HUDEP-2 (cell line): ENCODE measurements at regions not wholly inside any gene's neighbourhood (a gene's known extent, or its start where the extent isn't known, plus 50 kb on each side); places are given as distances from the start of the nearest gene placed in this dataset.
"Not testable (repeated sequence)": the region's sequence is repeated elsewhere in the genome, so short reads cannot be mapped to it uniquely, and the experiment has no call there.

Source experiments
- DNase-seq, 76 experiments: peaks; one replicate each; lab custom pipeline; 2025; ENCODE audit not compliant: unreplicated experiment in 76 of 76; lab: John Stamatoyannopoulos, UW

DNA sequence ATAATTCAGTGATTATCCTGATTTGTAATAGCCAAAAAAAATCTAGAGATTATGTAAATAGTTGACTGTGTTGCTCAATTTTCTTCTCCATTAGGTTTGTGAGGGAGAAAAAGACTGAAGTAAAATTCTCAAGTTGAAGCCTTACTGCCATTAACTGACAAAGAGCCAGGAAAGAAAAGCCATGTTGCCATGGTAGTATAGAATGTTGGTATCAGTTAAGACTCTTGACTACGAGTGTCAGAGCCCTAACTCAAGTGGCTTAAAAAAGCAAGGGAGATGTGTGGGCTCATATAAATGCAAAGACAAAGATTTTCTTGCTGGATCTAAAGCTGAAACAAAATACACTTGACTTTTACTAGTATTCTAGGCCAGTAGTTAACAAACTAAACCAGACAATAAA, 571.7 kb downstream of the KCTD16 start:
- no peak for DNase-seq

DNA sequence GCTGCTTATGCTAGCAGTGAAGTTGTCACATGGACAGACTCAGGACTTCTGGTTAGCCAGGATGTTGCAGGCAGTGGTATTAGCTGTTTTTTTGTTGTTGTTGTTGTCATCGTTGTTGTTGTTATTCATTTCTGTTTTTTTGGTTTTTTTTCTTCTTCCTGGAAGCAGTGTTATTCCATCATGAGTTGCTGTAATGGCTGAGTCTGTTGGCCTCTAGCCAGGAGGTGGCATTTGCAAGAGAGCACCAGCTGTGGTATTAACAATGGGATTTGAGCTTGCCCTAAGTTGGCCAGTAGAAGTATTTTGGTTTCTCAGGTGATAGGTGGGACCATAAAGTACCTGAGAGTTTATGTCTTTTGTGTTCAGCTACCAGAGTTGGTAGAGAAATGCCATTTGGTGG, 561.1 kb downstream of the KCTD16 start:
- no peak for DNase-seq

- no peak for DNase-seq
These were observed 541.4 kb downstream of the KCTD16 start for GRCh38 chr5:144712090-144712489.

DNA sequence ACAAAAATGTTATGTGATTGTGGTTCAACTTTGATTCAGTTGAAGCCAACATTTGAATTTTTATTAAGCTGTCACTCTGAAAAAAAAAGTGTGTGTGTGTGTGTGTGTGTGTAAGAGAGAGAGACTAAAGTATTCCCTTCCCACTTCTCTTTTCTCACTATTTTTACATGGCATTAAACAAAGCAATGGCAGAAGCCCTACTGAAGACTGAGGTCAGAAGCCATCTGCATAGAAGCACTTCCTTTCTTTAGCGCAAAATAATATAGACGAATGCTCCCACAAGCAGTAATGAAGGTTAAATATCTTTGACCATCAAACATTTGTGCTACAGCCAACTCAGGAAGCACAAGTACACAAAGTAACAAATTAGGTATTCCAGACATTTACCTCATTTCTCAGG, 540.5 kb downstream of the KCTD16 start:
- DNase-seq: no peak

DNA sequence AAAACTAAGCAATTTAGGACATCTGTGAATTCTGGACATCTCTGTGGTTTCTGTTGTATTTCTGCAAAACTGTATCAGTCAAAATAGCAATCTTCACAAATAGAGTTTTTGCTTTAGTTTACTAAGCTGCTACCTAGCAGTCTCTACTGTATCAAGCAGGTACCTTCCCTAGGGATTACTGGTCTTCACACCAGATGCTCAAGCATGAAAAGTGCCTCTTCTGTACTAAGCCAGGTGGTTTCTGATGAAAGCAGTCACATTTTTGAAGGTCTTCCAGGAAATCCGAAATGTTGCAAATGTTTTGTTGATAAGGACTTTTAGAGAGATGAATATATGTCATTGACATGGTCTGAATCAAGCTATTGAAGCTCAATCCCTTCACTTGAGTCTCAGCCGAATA, 540.0 kb downstream of the KCTD16 start:
- DNase-seq: no peak

GRCh38 chr5:144703776-144704175, 533.1 kb downstream of the KCTD16 start:
- no peak for DNase-seq

- no peak for DNase-seq
These were observed 527.8 kb downstream of the KCTD16 start for GRCh38 chr5:144698484-144698883.

DNA sequence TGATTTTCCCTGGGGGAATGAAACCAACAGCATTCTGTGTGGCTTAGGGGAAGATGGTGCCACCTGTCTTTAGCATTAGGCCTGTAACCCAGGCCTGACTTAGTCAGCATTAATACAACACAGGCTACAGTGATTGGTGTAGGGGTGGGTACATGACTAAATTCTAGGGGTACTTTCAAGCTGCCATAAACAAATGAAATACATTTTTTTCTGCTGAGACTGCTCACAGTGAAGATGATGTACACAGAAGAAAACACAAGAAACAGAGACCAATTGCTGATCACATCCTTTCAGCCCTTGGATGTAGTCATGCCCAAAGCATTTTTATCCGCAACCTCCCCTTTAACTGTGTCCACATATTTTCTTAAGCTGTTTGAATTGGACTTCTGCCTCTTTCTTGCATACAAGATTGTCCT, 527.2 kb downstream of the KCTD16 start:
- no peak for DNase-seq

GRCh38 chr5:144691936-144692335, 521.3 kb downstream of the KCTD16 start:
- no peak for DNase-seq

DNA sequence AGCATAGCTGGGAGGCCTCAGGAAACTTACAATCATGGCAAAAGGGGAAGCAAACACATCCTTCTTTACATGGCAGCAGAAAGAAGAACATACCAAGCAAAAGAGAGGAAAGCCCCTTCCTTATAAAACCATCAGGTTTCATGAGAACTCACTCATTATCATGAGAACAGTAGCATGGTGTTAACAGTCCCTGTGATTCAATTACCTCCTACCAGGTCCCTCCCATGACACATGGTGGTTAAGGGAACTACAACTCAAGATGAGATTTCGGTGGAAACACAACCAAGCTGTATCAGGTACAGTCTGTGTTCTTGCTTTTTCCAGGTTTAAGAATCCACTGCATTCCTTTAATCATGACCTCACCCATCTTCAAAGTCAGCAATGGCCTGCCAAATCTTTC, 514.2 kb downstream of the KCTD16 start:
- no peak for DNase-seq

DNA sequence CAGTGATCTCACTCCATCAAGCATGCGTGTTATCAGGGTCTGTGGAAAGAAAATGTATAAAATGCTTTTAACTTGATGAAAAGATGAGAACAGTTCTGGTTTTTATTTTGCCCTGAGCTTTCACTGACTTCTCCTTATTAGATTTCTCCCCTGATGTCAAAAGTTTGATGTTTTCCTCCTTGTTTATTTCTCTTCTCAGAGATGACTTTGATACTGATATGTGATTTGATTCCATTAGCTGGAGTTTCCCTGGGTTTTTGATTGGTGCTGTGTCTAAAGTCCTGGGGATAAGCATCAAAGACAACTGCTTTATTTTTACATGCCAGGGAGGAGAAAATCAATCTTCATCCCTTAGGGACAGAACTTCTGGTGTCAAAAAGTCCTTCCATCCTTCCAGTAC, 510.0 kb downstream of the KCTD16 start:
- no peak for DNase-seq

DNA sequence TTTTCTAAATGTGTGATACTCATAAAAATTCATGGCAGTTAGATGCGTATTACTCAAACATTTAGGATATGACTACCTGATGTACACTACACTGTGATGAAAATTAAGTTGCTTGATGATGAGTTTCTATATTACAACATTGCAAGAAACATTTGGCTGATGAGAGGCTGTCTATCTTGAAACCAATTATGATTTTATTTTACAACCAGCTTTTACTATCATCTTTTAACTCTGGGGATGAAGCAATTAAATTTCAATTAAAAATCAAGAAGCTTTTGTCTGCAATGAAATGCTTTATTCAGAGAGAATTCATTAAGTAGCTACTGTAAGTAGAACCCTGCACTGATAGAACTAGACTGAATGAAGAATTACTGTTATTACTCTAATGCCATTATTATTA, 500.4 kb downstream of the KCTD16 start:
- DNase-seq: no peak

DNA sequence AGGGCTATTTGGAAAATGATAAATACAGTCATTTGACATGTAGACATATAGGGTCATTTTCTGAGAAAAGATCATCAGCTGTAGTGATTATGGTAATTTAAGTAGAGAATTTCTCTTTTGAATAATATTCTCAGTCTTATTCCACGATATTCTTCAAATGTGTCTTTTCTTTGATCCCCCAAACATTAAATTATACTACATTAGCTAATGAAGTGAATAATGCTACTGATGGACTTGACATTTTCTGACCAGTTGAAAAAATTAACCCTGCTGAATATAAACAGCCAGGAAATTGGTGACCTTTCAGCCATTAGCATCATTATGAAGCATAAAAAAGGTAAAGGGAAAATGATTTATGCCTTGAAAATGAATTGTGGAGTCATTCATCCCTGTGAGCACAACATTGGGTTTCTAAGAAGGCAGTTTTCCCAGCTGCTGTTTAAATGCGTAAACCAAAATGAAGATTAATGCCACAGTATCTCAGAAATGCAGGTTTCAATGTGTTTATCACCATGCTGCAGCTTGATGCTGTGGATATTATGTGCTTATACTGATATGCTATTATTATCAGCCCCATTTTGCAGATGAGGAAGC, 489.1 kb downstream of the KCTD16 start:
- DNase-seq: no peak

- no peak for DNase-seq
These were observed 473.6 kb downstream of the KCTD16 start for GRCh38 chr5:144644317-144644716.

- no peak for DNase-seq
These were observed 468.1 kb downstream of the KCTD16 start for GRCh38 chr5:144638787-144639186.

GRCh38 chr5:144634138-144634537, 463.5 kb downstream of the KCTD16 start:
- DNase-seq: no peak

DNA sequence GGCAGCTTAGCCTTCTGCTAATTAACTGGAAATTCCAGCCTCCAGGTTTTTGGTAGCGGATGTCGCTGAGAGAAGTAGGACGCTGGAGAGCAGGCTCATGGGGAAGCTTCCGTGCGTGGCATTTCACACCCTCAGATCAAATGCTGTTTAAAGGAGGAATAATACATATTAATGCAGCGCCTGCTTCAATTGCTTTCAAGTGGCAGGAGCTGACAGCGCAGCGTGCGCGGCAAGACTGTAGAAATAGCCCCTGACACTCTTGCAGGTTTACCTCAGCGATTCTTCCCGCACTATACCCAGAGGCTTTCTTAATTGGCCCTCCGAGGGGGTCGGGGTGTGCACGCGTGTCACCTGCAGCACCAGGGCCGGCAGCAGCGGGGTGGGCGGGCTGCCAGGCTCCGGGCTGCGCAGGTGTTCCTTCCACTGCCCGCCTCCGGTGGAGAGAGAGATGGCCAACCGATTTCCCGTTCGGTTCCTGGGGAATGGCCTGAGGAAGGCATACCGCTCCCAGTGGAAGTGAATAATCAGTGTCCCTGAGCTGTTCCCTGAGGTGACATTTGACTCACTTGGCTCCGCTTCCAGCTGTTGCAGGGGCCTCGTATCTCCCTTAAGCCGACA, 427.9 kb downstream of the KCTD16 start:
- DNase-seq: no peak

- no peak for DNase-seq
These were observed 425.8 kb downstream of the KCTD16 start for GRCh38 chr5:144596517-144596916.

- DNase-seq: no peak
These were observed 424.2 kb downstream of the KCTD16 start for GRCh38 chr5:144594919-144595318.

GRCh38 chr5:144594234-144594633, 423.6 kb downstream of the KCTD16 start:
- not testable (repeated sequence) for DNase-seq

DNA sequence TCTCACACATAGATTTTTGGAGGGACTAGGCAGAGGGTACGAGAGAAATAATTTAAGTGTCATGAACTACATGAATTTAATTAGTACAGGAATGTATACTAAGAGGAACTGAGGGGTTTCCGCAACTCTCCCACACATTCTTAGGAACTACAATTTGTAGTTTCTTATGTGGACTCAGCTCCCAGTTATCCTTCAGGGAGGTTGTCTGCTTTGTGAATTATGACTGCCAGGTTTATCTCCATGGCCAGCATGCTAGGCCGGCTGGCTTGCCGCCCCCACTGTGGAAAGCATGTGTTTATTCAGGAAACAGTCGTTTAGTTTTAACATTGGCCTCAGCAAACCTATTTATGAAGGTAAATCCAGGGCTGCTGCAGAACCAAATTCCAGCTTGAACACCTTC, 415.0 kb downstream of the KCTD16 start:
- no peak for DNase-seq

GRCh38 chr5:144583541-144584449, 413.1 kb downstream of the KCTD16 start:
- no peak for DNase-seq
